Gastrocnemius medialis (tissue), 4 donors: ENCODE measurements at regions not wholly inside any gene's neighbourhood (a gene's known extent, or its start where the extent isn't known, plus 50 kb on each side); places are given as distances from the start of the nearest gene placed in this dataset.

Experiments
- ATAC-seq, 2 donors: fragments of 150-250 bp; one replicate each; pipeline ENCODE4 v1.9.1; 2016
- DNase-seq, 2 donors: peaks; one replicate each; pipeline ENCODE4 v3.0.0-alpha.2; 2019
- H3K27ac ChIP-seq, 4 donors: fragments of 200-600 bp; sonication (generic); 1 replicate in 1 of 4; 2 replicates in 3 of 4; pipeline ENCODE4 v1.5.1; 2016 to 2018; ENCODE audit warnings: mild to moderate bottlenecking in 2 of 4, moderate library complexity in 1 of 4
- H3K27me3 ChIP-seq, 3 donors: fragments of 200-600 bp; sonication (generic) in 2 of 3; 1 replicate in 1 of 3; 2 replicates in 2 of 3; pipeline versions ENCODE4 v1.5.1 to v1.6.0; 2016 to 2019; ENCODE audit warnings: mild to moderate bottlenecking in 1 of 3, moderate library complexity in 1 of 3
- H3K36me3 ChIP-seq, 2 donors: fragments of 200-600 bp; sonication (generic) in 1 of 2; one replicate each; pipeline ENCODE4 v1.5.1; 2017 to 2018
- H3K4me1 ChIP-seq, 2 donors: fragments of 200-600 bp; sonication (generic) in 1 of 2; one replicate each; pipeline ENCODE4 v1.5.1; 2016 to 2017; ENCODE audit warnings: mild to moderate bottlenecking in 2 of 2
- H3K4me3 ChIP-seq, 4 donors: fragments of 200-600 bp; sonication (generic) in 3 of 4; 1 replicate in 1 of 4; 2 replicates in 3 of 4; pipeline ENCODE4 v1.5.1; 2016 to 2019; ENCODE audit warnings: mild to moderate bottlenecking in 2 of 4
- H3K9me3 ChIP-seq, 3 donors: fragments of 200-600 bp; sonication (generic) in 2 of 3; 1 replicate in 1 of 3; 2 replicates in 2 of 3; pipeline ENCODE4 v1.5.1; 2016 to 2019
- POLR2A ChIP-seq, 2 donors: fragments of 450-650 bp; IDR thresholded peaks; one replicate each; pipeline ENCODE4 v1.6.1; 2017; ENCODE audit warnings: antibody characterized with exemption in 2 of 2, mild to moderate bottlenecking in 2 of 2, moderate library complexity in 2 of 2
- in situ Hi-C, 4 donors: fragments of 200-750 bp; cut with MboI; loops; one replicate each; pipeline versions ENCODE4 v1.15.0 to v1.8.0; 2017; ENCODE audit warnings: low sequenced_read_pairs in 4 of 4
- intact Hi-C: fragments of 100-400 bp; cut with DNase I; formaldehyde crosslinking; loops from one replicate; pipeline ENCODE4 v1.15.1; 2023; ENCODE audit warnings: low total_unique reads
- TF ChIP-seq, protein P1 (sequence below), 5 experiments: fragments of 450-650 bp in 3 of 5; fragments of 200-600 bp in 2 of 5; sonication (generic) in 2 of 5; IDR thresholded peaks in 4 of 5; conservative IDR thresholded peaks in 1 of 5; 1 replicate in 4 of 5; 2 replicates in 1 of 5; pipeline ENCODE4 v1.5.1; 2016 to 2019; ENCODE audit warnings: antibody characterized with exemption in 5 of 5, mild to moderate bottlenecking in 3 of 5, moderate library complexity in 3 of 5

GRCh38 chr3:150247441-150247840, 160.7 kb upstream of the TSC22D2 start:
- DNase-seq (no peak), ATAC-seq (no peak)
- Histone ChIP-seq H3K4me3 (no peak overlapping the region), H3K9me3 (no peaks in the 10 kb centered on the region), H3K27me3 (no peaks in the 10 kb centered on the region), H3K4me1 (peaks cover 2 to 25% of the 10 kb centered on the region in 2 donors), H3K36me3 (no peaks in the 10 kb centered on the region), H3K27ac (no peak overlapping the region)
- intact Hi-C loops = no loop called here
- in situ Hi-C loops = no loop called here
- no peak for TF ChIP-seq POLR2A (IDR thresholded peaks at IDR 0.05)
- TF ChIP-seq, protein P1, sequence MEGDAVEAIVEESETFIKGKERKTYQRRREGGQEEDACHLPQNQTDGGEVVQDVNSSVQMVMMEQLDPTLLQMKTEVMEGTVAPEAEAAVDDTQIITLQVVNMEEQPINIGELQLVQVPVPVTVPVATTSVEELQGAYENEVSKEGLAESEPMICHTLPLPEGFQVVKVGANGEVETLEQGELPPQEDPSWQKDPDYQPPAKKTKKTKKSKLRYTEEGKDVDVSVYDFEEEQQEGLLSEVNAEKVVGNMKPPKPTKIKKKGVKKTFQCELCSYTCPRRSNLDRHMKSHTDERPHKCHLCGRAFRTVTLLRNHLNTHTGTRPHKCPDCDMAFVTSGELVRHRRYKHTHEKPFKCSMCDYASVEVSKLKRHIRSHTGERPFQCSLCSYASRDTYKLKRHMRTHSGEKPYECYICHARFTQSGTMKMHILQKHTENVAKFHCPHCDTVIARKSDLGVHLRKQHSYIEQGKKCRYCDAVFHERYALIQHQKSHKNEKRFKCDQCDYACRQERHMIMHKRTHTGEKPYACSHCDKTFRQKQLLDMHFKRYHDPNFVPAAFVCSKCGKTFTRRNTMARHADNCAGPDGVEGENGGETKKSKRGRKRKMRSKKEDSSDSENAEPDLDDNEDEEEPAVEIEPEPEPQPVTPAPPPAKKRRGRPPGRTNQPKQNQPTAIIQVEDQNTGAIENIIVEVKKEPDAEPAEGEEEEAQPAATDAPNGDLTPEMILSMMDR (IDR thresholded peaks at IDR 0.05 in 4 of 5, conservative IDR thresholded peaks at IDR 0.05 in 1 of 5) = no peak

DNA sequence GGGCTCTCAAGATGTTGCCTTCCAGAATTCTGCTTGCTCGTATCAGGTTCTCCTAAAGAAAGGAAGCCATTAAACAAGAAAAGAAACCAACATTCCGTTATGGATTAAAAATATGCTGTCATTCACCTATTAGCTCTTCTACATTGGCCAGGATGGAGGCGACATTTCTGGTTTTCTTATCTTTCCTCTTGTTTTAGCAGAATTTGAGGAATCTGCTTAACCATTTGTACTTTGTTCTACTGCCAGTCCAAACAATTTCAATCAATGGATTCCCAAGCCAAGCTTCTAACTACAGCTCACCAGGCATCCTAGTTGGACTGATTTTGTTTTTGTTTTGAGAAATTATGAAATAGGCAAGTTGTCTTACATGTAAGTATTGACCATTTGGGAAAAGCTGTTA, 164.6 kb upstream of the TSC22D2 start:
- Histone ChIP-seq H3K27me3 (no peaks in the 10 kb centered on the region), H3K9me3 (no peaks in the 10 kb centered on the region), H3K36me3 (no peaks in the 10 kb centered on the region), H3K27ac (no peak overlapping the region), H3K4me3 (no peak overlapping the region), H3K4me1 (peaks cover 12 to 13% of the 10 kb centered on the region in 2 donors)
- no peak for TF ChIP-seq POLR2A (IDR thresholded peaks at IDR 0.05)
- TF ChIP-seq, protein P1 (IDR thresholded peaks at IDR 0.05 in 4 of 5, conservative IDR thresholded peaks at IDR 0.05 in 1 of 5) = no peak
- ATAC-seq (no peak), DNase-seq (no peak)
- intact Hi-C loops = no loop called here
- in situ Hi-C loops = no loop called here

DNA sequence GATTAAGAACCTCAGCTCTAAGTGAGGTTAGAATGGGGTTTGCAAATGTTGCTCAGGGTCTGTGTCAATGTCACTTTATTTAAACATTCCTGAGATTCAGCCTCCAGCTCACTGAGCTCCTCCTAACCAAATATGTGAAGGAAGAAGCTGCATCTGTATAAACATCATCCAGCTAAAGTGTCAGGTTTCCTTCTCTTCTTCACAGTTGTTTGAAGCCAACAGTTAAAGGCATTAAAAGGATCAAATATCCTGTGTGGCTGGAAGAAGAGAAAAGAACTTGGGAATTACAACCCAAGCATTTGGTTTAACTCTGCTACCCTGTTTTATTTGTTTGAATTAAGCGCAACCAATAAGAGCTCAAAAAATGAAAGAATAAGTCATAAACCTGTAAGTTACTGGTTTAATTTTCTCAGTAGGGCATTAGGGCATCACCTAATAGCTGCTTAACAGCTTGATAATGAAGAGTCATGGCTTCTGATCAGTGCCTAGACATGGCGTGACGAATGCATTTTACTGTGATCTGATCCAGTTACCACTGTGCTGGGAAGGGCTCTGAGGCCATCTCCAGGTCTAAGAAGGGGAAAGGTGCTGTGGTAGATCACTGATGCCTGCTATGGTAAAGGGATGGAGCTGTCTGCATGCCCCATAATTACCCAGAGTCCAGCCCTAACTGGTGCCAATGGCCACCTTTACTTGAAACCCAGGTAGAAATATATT, 165.7 kb upstream of the TSC22D2 start:
- DNase-seq = no peak
- Histone ChIP-seq H3K9me3 (no peaks in the 10 kb centered on the region), H3K27ac (peak overlapping the region in 2 of 4 donors; percentile 16 to 27), H3K4me3 (no peak overlapping the region), H3K27me3 (no peaks in the 10 kb centered on the region), H3K4me1 (peaks cover 12 to 24% of the 10 kb centered on the region in 2 donors), H3K36me3 (no peaks in the 10 kb centered on the region)
- TF ChIP-seq POLR2A (IDR thresholded peaks at IDR 0.05) = no peak
- TF ChIP-seq, protein P1 (IDR thresholded peaks at IDR 0.05 in 4 of 5, conservative IDR thresholded peaks at IDR 0.05 in 1 of 5) = no peak
- intact Hi-C loops = no loop called here
- in situ Hi-C loops = no loop called here
- ATAC-seq = peak; percentile 19 to 65

DNA sequence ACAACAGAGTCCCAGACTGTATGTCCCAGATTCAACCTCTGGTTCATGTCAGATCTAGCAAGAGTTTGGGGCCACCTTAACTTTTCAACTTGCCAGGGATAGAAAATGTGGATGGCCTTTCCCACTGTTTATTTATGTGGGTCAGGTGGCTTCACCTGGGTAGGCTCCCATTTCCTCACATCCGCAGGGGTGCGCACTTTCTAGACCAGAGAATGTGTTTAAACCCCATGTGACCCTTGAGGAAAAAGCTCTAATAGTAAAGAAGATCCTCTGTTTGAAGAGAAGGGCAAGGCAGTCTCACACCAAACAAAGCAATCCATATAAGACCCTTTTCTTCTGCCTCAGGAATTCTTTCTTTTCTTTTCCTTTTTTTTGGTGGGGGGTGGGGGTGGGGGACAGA, 167.2 kb upstream of the TSC22D2 start:
- Histone ChIP-seq H3K4me1 (peaks cover 12 to 32% of the 10 kb centered on the region in 2 donors), H3K9me3 (no peaks in the 10 kb centered on the region), H3K27me3 (no peaks in the 10 kb centered on the region), H3K36me3 (no peaks in the 10 kb centered on the region), H3K4me3 (no peak overlapping the region), H3K27ac (no peak overlapping the region)
- in situ Hi-C loops = no loop called here
- TF ChIP-seq POLR2A (IDR thresholded peaks at IDR 0.05) = no peak
- TF ChIP-seq, protein P1 (IDR thresholded peaks at IDR 0.05 in 4 of 5, conservative IDR thresholded peaks at IDR 0.05 in 1 of 5) = no peak
- no peak for ATAC-seq
- intact Hi-C loops = no loop called here
- no peak for DNase-seq
